SK-N-SH treated with all-trans-retinoic acid at 6 μM for 48 hours (cell line): ENCODE measurements at regions not wholly inside any gene's neighbourhood (a gene's known extent, or its start where the extent isn't known, plus 50 kb on each side); places are given as distances from the start of the nearest gene placed in this dataset.
"Not testable (repeated sequence)": the region's sequence is repeated elsewhere in the genome, so short reads cannot be mapped to it uniquely, and the experiment has no call there.

Experiments
- RARB ChIP-seq: fragments of 250-450 bp; sonication (Bioruptor Pico); IDR thresholded peaks from 2 replicates; pipeline ENCODE4 v1.8.0; 2021; ENCODE audit warnings: mild to moderate bottlenecking, moderate library complexity
- ZFP30 ChIP-seq: fragments of 450-650 bp; formaldehyde crosslinking; IDR thresholded peaks from 2 replicates; pipeline ENCODE4 v1.5.0; 2022; ENCODE audit warnings: mild to moderate bottlenecking, moderate library complexity

- not testable (repeated sequence) for TF ChIP-seq ZFP30, RARB (CRISPR knock-in tag)
Measured at GRCh38 chr5:34156703-34157414, 113.8 kb upstream of the C1QTNF3 start.
